Liver (tissue), 3 donors: ENCODE measurements at regions not wholly inside any gene's neighbourhood (a gene's known extent, or its start where the extent isn't known, plus 50 kb on each side); places are given as distances from the start of the nearest gene placed in this dataset.

ENCODE experiments used
- CTCF ChIP-seq: fragments of 150-350 bp; IDR thresholded peaks from 2 replicates; pipeline ENCODE4 v1.5.1; 2017; ENCODE audit warnings: improper control_type of control experiment, low read depth, low read length; ENCODE audit not compliant: missing input control
- GABPA ChIP-seq, 2 donors: IDR thresholded peaks in 1 of 2; conservative IDR thresholded peaks in 1 of 2; 2 replicates each; pipeline ENCODE4 v1.6.1; 2016; ENCODE audit warnings: antibody characterized with exemption in 2 of 2, mild to moderate bottlenecking in 1 of 2, moderate library complexity in 1 of 2
- MAX ChIP-seq: IDR thresholded peaks from 2 replicates; pipeline ENCODE4 v1.6.1; 2016; ENCODE audit warnings: antibody characterized with exemption
- RAD21 ChIP-seq, 2 donors: IDR thresholded peaks; 2 replicates each; pipeline ENCODE4 v1.6.1; 2016; ENCODE audit warnings: antibody characterized with exemption in 2 of 2, mild to moderate bottlenecking in 2 of 2
- REST ChIP-seq: IDR thresholded peaks from 2 replicates; pipeline ENCODE4 v1.6.1; 2016; ENCODE audit warnings: antibody characterized with exemption, mild to moderate bottlenecking
- RXRA ChIP-seq, 2 donors: IDR thresholded peaks; 2 replicates each; pipeline ENCODE4 v1.6.1; 2017 to 2018; ENCODE audit warnings: antibody characterized with exemption in 2 of 2, mild to moderate bottlenecking in 1 of 2
- TAF1 ChIP-seq: conservative IDR thresholded peaks from 2 replicates; pipeline ENCODE4 v1.6.1; 2016; ENCODE audit warnings: antibody characterized with exemption, mild to moderate bottlenecking
- YY1 ChIP-seq: IDR thresholded peaks from 2 replicates; pipeline ENCODE4 v1.6.1; 2016; ENCODE audit warnings: antibody characterized with exemption, mild to moderate bottlenecking
- ZBTB33 ChIP-seq: IDR thresholded peaks from 2 replicates; pipeline ENCODE4 v1.6.1; 2016; ENCODE audit warnings: antibody characterized with exemption
- donor health status: healthy.
- donor health status: healthy.

GRCh38 chr2:12054956-12055618 lies 308.7 kb downstream of the LPIN1 start:
- TF ChIP-seq CTCF = no peak
- no peak for TF ChIP-seq RXRA (IDR thresholded peaks at IDR 0.05)
- no peak for TF ChIP-seq ZBTB33
- TF ChIP-seq MAX = no peak
- no peak for TF ChIP-seq RAD21 (IDR thresholded peaks at IDR 0.05)
- no peak for TF ChIP-seq REST
- no peak for TF ChIP-seq YY1
- TF ChIP-seq TAF1 = no peak
- TF ChIP-seq GABPA (IDR thresholded peaks at IDR 0.05 in 1 of 2, conservative IDR thresholded peaks at IDR 0.05 in 1 of 2) = no peak
